Subcutaneous abdominal adipose tissue (tissue), 5 donors: ENCODE measurements at regions not wholly inside any gene's neighbourhood (a gene's known extent, or its start where the extent isn't known, plus 50 kb on each side); places are given as distances from the start of the nearest gene placed in this dataset.

Experiments
- H3K27ac ChIP-seq: one replicate; pipeline ENCODE4 v1.7.0; 2013; ENCODE audit warnings: low read depth, mild to moderate bottlenecking, inconsistent platforms, low read length, moderate library complexity
- H3K27me3 ChIP-seq, 5 donors: one replicate each; pipeline ENCODE4 v1.7.0; 2013; ENCODE audit warnings: low read length in 5 of 5, inconsistent platforms in 1 of 5; ENCODE audit not compliant: control insufficient read depth in 5 of 5, insufficient read depth in 4 of 5
- H3K36me3 ChIP-seq, 5 donors: one replicate each; pipeline ENCODE4 v1.7.0; 2013; ENCODE audit warnings: low read length in 5 of 5; ENCODE audit not compliant: control insufficient read depth in 5 of 5, insufficient read depth in 5 of 5
- H3K4me1 ChIP-seq, 5 donors: one replicate each; pipeline ENCODE4 v1.7.0; 2013; ENCODE audit warnings: low read length in 5 of 5, mild to moderate bottlenecking in 3 of 5, moderate library complexity in 1 of 5; ENCODE audit not compliant: control insufficient read depth in 5 of 5, insufficient read depth in 5 of 5
- H3K4me3 ChIP-seq, 5 donors: one replicate each; pipeline ENCODE4 v1.7.0; 2013; ENCODE audit warnings: low read length in 5 of 5, low read depth in 1 of 5
- H3K9ac ChIP-seq, 5 donors: one replicate each; pipeline ENCODE4 v1.7.0; 2013; ENCODE audit warnings: low read length in 5 of 5, mild to moderate bottlenecking in 4 of 5, moderate library complexity in 3 of 5
- H3K9me3 ChIP-seq, 5 donors: one replicate each; pipeline ENCODE4 v1.7.0; 2013; ENCODE audit warnings: low read length in 5 of 5; ENCODE audit not compliant: control insufficient read depth in 5 of 5
- donor health status: healthy.
- donor health status: healthy.
- donor health status: healthy.
- donor health status: healthy.
- donor health status: healthy.

DNA sequence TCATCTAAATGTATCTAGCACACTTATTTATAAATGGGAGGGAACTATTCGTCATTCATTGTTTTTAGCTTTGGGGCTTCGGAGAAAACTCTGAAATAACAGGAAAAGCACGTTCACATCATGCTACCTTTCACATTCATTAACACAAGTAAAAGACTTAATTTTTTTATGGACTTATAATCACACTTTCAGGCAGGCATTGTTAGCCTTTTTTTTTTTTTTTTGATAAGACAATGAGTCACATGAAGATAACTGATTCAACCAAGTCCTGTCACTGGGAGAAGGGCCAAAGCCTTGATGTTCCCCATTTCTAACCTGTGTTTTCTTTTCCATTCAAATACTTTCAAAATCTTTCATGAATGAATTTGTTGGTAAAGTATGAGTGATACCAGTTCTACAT is 631.3 kb upstream of the CA10 start:
- Histone ChIP-seq H3K9me3 (no peaks in the 10 kb centered on the region), H3K4me1 (peaks cover 0 to 11% (median 0%) of the 10 kb centered on the region in 5 donors), H3K4me3 (no peak overlapping the region), H3K27ac (no peak overlapping the region), H3K9ac (no peak overlapping the region), H3K27me3 (no peaks in the 10 kb centered on the region), H3K36me3 (no peaks in the 10 kb centered on the region)

DNA sequence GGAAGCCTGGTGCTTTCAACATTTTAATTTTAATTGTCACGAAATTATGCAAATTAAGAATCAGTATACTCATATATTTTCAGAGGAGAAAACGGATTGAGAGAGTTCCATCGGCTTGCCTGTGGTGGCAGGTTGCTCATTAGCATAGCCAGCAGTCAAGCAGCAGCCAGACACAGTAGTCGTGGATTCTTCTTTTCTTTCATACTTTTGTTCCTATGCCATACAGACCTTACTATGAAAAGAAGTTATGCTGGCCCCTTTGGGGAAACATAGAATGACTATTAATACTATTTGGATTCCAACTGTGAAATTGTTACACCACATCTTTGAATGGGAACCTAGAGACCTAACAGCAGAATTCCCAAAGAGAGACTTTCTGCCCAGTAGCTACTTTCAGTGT is 617.7 kb upstream of the CA10 start:
- no peak overlapping the region for H3K9ac ChIP-seq
- H3K4me3 ChIP-seq, result no peak overlapping the region
- no peaks in the 10 kb centered on the region for H3K36me3 ChIP-seq
- H3K4me1 ChIP-seq, result no peaks in the 10 kb centered on the region
- H3K9me3 ChIP-seq, result no peaks in the 10 kb centered on the region
- H3K27me3 ChIP-seq, result no peaks in the 10 kb centered on the region
- H3K27ac ChIP-seq, result no peak overlapping the region

DNA sequence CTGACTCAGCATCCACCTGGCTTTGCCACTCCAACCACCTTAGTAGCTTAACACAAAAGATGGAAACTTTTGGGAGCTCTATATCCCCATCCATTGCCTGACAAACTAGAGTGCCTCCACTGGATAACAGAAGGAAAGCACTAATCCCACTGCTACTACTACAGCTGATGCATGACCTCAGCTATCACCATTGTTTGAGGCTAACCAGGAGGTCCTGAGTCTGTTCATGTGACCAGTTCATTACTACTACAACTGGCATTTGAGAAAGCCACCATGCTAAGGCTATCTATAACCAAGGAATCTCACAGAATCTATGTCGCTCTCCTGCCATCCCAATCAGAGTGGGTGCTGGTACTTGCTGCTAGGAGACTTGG is 604.3 kb upstream of the CA10 start:
- Histone ChIP-seq H3K4me3 (no peak overlapping the region), H3K27me3 (no peaks in the 10 kb centered on the region), H3K36me3 (no peaks in the 10 kb centered on the region), H3K4me1 (peaks cover 0 to 20% (median 0%) of the 10 kb centered on the region in 5 donors), H3K9me3 (peaks cover 3 to 11% (median 7%) of the 10 kb centered on the region in 5 donors), H3K9ac (no peak overlapping the region), H3K27ac (no peak overlapping the region)

GRCh38 chr17:52762147-52762793 is 603.8 kb upstream of the CA10 start:
- Histone ChIP-seq H3K4me1 (peaks cover 0 to 21% (median 0%) of the 10 kb centered on the region in 5 donors), H3K9ac (no peak overlapping the region), H3K27ac (no peak overlapping the region), H3K4me3 (no peak overlapping the region), H3K9me3 (peaks cover 3 to 11% (median 7%) of the 10 kb centered on the region in 5 donors), H3K27me3 (no peaks in the 10 kb centered on the region), H3K36me3 (no peaks in the 10 kb centered on the region)

DNA sequence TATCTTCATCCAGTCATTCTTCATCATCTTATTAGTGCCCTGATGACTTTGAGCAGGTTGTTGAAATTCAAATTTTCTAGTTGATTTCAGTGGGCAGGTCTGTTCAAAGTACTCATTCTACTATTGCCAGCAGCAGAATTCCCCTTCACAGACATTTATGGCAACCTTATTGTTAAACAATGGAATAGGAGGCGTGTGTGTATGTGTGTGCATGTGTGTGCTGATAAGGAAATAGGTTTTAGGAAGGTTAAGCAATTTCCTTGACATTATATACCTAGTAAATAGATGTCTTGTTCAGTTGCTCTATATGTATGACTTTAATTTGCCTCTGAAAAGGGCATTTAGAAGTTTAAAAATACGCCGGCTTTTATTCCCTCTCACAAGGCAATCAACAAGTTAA is 601.4 kb upstream of the CA10 start:
- H3K4me1 ChIP-seq, result peaks cover 0 to 21% (median 0%) of the 10 kb centered on the region in 5 donors
- peaks cover 0 to 7% (median 3%) of the 10 kb centered on the region in 5 donors for H3K9me3 ChIP-seq
- no peak overlapping the region for H3K27ac ChIP-seq

DNA sequence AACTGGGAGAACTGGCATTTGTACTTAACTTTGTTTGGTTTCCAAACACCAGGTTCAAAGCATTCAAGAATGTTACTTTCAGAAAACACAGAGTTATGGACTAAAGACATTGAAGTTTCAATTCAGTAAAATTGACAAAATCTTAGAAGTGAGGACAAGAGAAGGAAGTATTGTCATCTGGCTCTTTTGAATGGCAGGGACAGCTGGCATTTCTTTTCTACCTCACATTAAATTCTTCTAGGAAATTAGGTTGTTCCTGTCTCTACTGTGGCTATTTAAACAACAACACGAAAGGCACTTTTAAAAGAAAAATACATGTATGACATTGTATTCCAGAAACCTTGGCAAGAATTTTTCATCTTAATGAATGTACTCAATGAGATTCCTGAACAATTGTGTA is 600.0 kb upstream of the CA10 start:
- H3K36me3 ChIP-seq, result no peaks in the 10 kb centered on the region
- peaks cover 0 to 21% (median 0%) of the 10 kb centered on the region in 5 donors for H3K4me1 ChIP-seq
- H3K27ac ChIP-seq, result no peak overlapping the region
- H3K27me3 ChIP-seq, result no peaks in the 10 kb centered on the region
- no peak overlapping the region for H3K9ac ChIP-seq
- H3K4me3 ChIP-seq, result no peak overlapping the region
- H3K9me3 ChIP-seq, result peaks cover 0 to 6% (median 3%) of the 10 kb centered on the region in 5 donors

More for the DNA sequence above, 601.4 kb upstream of the CA10 start:
- H3K9ac ChIP-seq, result no peak overlapping the region
- H3K4me3 ChIP-seq, result no peak overlapping the region
- H3K27me3 ChIP-seq, result no peaks in the 10 kb centered on the region
- H3K36me3 ChIP-seq, result no peaks in the 10 kb centered on the region

DNA sequence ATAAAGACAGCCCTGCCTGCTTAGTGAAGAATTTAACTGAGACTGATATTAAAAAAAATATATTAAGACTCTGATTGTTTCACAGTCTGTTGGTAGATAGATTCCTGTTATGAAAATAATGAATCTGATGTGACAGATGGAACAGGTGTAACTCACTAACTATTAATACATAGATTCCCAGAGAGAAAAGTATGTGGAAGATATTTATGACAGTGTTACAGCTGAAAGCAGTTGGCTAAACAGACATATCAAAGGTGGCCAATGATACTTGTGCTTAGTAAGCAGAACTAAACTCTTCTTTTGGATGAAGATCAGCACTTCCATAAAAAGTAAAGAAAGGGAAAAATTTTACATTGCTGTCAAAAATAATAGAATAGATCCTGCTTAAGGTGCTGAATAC is 598.2 kb upstream of the CA10 start:
- Histone ChIP-seq H3K27me3 (no peaks in the 10 kb centered on the region), H3K36me3 (no peaks in the 10 kb centered on the region), H3K9ac (no peak overlapping the region), H3K4me1 (peaks cover 0 to 15% (median 0%) of the 10 kb centered on the region in 5 donors), H3K27ac (no peak overlapping the region), H3K9me3 (no peaks in the 10 kb centered on the region), H3K4me3 (no peak overlapping the region)

- H3K36me3 ChIP-seq, result no peaks in the 10 kb centered on the region
- H3K9me3 ChIP-seq, result no peaks in the 10 kb centered on the region
- H3K9ac ChIP-seq, result no peak overlapping the region
- H3K4me1 ChIP-seq, result peaks cover 0 to 14% (median 0%) of the 10 kb centered on the region in 5 donors
- H3K27me3 ChIP-seq, result no peaks in the 10 kb centered on the region
- H3K4me3 ChIP-seq, result no peak overlapping the region
- no peak overlapping the region for H3K27ac ChIP-seq
Observed at GRCh38 chr17:52754838-52755237, 596.3 kb upstream of the CA10 start.

DNA sequence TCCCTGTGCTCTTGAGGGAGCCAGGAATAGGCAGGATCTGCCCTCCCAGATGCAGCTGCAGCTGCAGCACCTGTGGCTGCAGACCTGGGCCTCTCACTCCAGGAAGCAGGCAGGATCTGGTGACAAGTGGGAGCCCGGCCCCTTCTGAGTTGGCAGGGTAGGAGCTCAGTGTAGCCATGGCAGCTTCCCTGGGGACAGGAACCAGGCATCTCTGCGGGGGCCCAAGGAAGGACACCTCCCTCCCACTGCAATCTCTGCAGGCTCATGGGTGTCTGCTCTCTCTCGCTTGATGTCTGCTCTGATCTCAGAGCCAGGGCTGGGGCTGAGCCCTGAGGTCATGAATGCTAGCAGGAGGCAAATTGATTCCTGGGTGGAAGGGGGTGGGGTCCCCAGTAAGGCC is 592.5 kb upstream of the CA10 start:
- Histone ChIP-seq H3K4me1 (no peaks in the 10 kb centered on the region), H3K27me3 (no peaks in the 10 kb centered on the region), H3K36me3 (no peaks in the 10 kb centered on the region), H3K4me3 (no peak overlapping the region), H3K27ac (no peak overlapping the region), H3K9ac (no peak overlapping the region), H3K9me3 (no peaks in the 10 kb centered on the region)

GRCh38 chr17:52744179-52744578 is 585.7 kb upstream of the CA10 start:
- no peaks in the 10 kb centered on the region for H3K9me3 ChIP-seq
- no peak overlapping the region for H3K4me3 ChIP-seq
- no peak overlapping the region for H3K27ac ChIP-seq
- peaks cover 0 to 5% (median 0%) of the 10 kb centered on the region in 5 donors for H3K4me1 ChIP-seq
- H3K27me3 ChIP-seq, result no peaks in the 10 kb centered on the region
- no peaks in the 10 kb centered on the region for H3K36me3 ChIP-seq
- no peak overlapping the region for H3K9ac ChIP-seq
